Heart left ventricle (tissue), 16 donors: ENCODE measurements at regions not wholly inside any gene's neighbourhood (a gene's known extent, or its start where the extent isn't known, plus 50 kb on each side); places are given as distances from the start of the nearest gene placed in this dataset.

Source experiments
- ATAC-seq, 4 donors: fragments of 200-7000 bp; cut with Tn5 transposase; one replicate each; pipeline ENCODE4 v1.9.1; 2020 to 2022; ENCODE audit warnings: moderate library complexity in 4 of 4, mild to moderate bottlenecking in 3 of 4, moderate number of reproducible peaks in 1 of 4
- DNase-seq, 5 donors: peaks; one replicate each; pipeline ENCODE4 v3.0.0-alpha.2; 2020
- H3K27ac ChIP-seq, 12 donors: fragments of 200-600 bp; sonication (generic) in 4 of 12; one replicate each; pipeline versions ENCODE4 v1.5.0 to v1.8.0; 2016 to 2022; ENCODE audit warnings: mild to moderate bottlenecking in 2 of 12
- H3K27me3 ChIP-seq, 9 donors: fragments of 200-600 bp; sonication (generic) in 2 of 9; one replicate each; pipeline versions ENCODE4 v1.5.1 to v1.8.0; 2016 to 2022; ENCODE audit warnings: mild to moderate bottlenecking in 3 of 9
- H3K36me3 ChIP-seq, 9 donors: fragments of 200-600 bp; sonication (generic) in 2 of 9; one replicate each; pipeline versions ENCODE4 v1.5.0 to v1.8.0; 2018 to 2022; ENCODE audit warnings: mild to moderate bottlenecking in 2 of 9
- H3K4me1 ChIP-seq, 12 donors: fragments of 200-600 bp; sonication (generic) in 4 of 12; one replicate each; pipeline versions ENCODE4 v1.5.0 to v1.8.0; 2016 to 2022; ENCODE audit warnings: mild to moderate bottlenecking in 3 of 12
- H3K4me3 ChIP-seq, 12 donors: fragments of 200-600 bp; sonication (generic) in 4 of 12; one replicate each; pipeline versions ENCODE4 v1.5.0 to v1.8.0; 2017 to 2022; ENCODE audit warnings: mild to moderate bottlenecking in 9 of 12, moderate library complexity in 4 of 12
- H3K9me3 ChIP-seq, 12 donors: fragments of 200-600 bp; sonication (generic) in 4 of 12; one replicate each; pipeline versions ENCODE4 v1.5.0 to v1.8.0; 2016 to 2022; ENCODE audit warnings: mild to moderate bottlenecking in 1 of 12
- CTCF ChIP-seq, 12 donors: fragments of 200-600 bp; sonication (generic) in 4 of 12; IDR thresholded peaks; one replicate each; pipeline versions ENCODE4 v1.5.0 to v1.8.0; 2018 to 2022; ENCODE audit warnings: antibody characterized with exemption in 12 of 12, mild to moderate bottlenecking in 5 of 12
- POLR2A ChIP-seq, 2 donors: fragments of 450-650 bp; IDR thresholded peaks; one replicate each; pipeline ENCODE4 v1.6.1; 2017; ENCODE audit warnings: antibody characterized with exemption in 2 of 2, mild to moderate bottlenecking in 2 of 2, moderate library complexity in 2 of 2
- WGBS, 4 donors: extraction: QIAGEN DNeasy Blood & Tissue Kit in 2 of 4; methylation state at CpG; one replicate each; pipeline versions ENCODE4 v1.1.5 to v1.1.7; 2013 to 2018; 5-methylcytosine and 5-hydroxymethylcytosine counted together
- intact Hi-C, 10 donors: fragments of 100-400 bp; cut with DNase I; formaldehyde crosslinking; loops; one replicate each; pipeline versions ENCODE4 v1.11.1 to v1.14.2; 2022
- donor health status: ischemic (EF 13 %, LVEDD 7.1; RV severe dilation, severe dysfunction).
- donor health status: healthy with polysubstance abuse.
- donor health status: DM: no; HTN: yes; CAD: no.
- donor health status: DM: no; HTN: no; CAD: no.
- donor health status: ischemic (EF 25% LVEDD 6.9; RV normal size, moderate dysfunction).
- donor health status: ischemic (EF 25% LVEDD 5.7; RV mildly dilated, moderate dysfunction).
- donor health status: healthy.
- donor health status: DM: yes; HTN: yes; CAD: no.
- donor health status: ischemic (EF 35%, LVEDD 5.7; RV mildly dilated, moderate dysfunction).
- donor health status: nonischemic (EF 11% LVEDD 7.7; RV severe dilation, severe dysfunction).
- donor health status: DM: yes; HTN: yes; CAD: no.
- donor health status: PGD.
- donor health status: ischemic (EF 29% LVEDD 5.4; RV normal size, mild dysfunction).
- donor health status: nonischemic (EF 23%, LVEDD 6.1; RV moderate dilation, normal function).

- intact Hi-C loops, result no loop called here
- DNase-seq, result no peak
- Histone ChIP-seq H3K4me1 (no peaks in the 10 kb centered on the region), H3K4me3 (no peak overlapping the region), H3K27me3 (peaks cover 0 to 4% (median 0%) of the 10 kb centered on the region in 9 donors), H3K9me3 (no peaks in the 10 kb centered on the region), H3K27ac (no peak overlapping the region), H3K36me3 (no peaks in the 10 kb centered on the region)
- TF ChIP-seq POLR2A (IDR thresholded peaks at IDR 0.05) (no peak), CTCF (IDR thresholded peaks at IDR 0.05) (no peak)
- WGBS, 4 donors, result 76 to 94% (median 82%) methylated on average over 3 of the region's 3 CpGs
- ATAC-seq, result no peak
Observed at GRCh38 chr10:47079204-47079580, 168.0 kb downstream of the PTPN20 start.

DNA sequence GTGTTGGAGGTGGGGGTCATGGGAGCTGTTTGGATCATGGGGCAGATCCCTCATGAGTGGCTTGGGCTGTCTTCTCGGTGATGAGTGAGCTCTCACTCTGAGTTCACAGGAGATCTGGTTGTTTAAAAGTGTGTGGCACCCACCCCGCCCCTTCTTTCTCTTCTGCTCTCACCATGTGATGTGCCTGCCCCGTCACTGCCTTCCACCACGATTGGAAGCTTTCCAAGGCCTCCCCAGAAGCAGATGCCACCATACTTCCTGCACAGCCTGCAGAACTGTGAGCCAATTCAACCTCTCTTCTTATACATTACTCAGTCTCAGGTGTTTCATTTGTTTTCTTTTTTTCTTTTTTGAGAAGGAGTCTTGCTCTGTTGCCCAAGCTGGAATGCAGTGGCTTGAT lies 170.0 kb downstream of the PTPN20 start:
- ATAC-seq (no peak), DNase-seq (no peak)
- Histone ChIP-seq H3K4me3 (no peak overlapping the region), H3K27me3 (peaks cover 0 to 3% (median 0%) of the 10 kb centered on the region in 9 donors), H3K9me3 (no peaks in the 10 kb centered on the region), H3K4me1 (no peaks in the 10 kb centered on the region), H3K36me3 (no peaks in the 10 kb centered on the region), H3K27ac (no peak overlapping the region)
- WGBS, 4 donors, result 71 to 81% (median 74%) methylated on average over 4 of the region's 4 CpGs
- intact Hi-C loops, result no loop called here
- no peak for TF ChIP-seq CTCF (IDR thresholded peaks at IDR 0.05)
- TF ChIP-seq POLR2A (IDR thresholded peaks at IDR 0.05), result no peak

DNA sequence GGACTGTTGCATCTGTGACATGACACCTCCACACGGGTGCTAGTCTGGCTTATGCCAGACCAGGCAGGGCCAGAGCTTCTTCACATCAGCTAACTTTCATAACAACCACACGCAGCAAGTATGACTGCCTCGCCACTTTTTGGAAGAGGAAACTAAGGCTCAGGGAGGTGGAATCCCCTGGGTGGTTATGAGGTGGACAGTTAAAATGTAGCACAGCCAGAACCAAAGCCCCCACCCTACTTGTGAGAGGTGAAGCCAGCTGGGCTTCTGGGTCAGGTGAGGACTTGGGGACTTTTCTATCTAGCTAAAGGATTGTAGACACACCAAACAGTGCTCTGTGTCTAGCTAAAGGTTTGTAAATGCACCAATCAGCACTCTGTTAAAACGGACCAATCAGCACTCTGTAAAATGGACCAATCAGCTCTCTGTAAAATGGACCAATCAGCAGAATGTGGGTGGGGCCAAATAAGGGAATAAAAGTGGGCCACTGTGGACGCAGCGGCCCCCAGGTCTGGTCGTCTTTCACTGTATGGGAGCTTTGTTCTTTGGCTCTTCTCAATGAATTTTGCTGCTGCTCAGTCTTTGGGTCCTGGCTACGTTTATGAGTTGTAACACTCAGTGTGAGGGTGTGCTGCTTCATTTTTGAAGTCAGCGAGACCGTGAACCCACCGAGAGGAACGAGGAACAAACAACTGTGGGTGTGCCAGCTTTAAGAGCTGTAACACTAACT lies 171.0 kb downstream of the PTPN20 start:
- WGBS, 4 donors, result 88 to 93% (median 91%) methylated on average over 12 of the region's 12 CpGs
- TF ChIP-seq POLR2A (IDR thresholded peaks at IDR 0.05), result no peak
- TF ChIP-seq CTCF (IDR thresholded peaks at IDR 0.05), result no peak
- Histone ChIP-seq H3K36me3 (no peaks in the 10 kb centered on the region), H3K4me1 (no peaks in the 10 kb centered on the region), H3K27me3 (peaks cover 0 to 3% (median 0%) of the 10 kb centered on the region in 9 donors), H3K4me3 (no peak overlapping the region), H3K27ac (no peak overlapping the region), H3K9me3 (no peaks in the 10 kb centered on the region)
- intact Hi-C loops, result no loop called here
- DNase-seq (no peak), ATAC-seq (no peak)

DNA sequence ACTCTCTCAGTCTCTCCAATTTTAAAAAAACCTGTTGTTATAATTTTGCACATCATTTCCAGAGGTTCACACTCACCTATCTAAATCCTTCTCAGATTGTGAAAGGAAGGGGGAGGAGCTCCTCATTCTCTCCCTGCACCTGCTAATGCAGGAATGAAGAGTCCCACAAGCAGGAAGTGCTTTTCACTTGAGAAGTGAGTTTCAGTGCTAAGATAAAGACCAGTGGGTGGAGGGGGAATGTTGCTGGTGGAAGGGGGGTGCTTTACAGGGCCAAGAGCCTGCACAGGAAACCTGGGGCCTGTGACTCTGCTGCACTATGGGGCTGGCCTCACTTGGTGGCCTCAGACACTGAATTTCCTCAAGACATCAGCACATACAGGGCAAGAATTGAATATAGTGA lies 176.4 kb downstream of the PTPN20 start:
- Histone ChIP-seq H3K9me3 (no peaks in the 10 kb centered on the region), H3K27me3 (no peaks in the 10 kb centered on the region), H3K4me1 (peaks cover 0 to 4% (median 0%) of the 10 kb centered on the region in 12 donors), H3K27ac (no peak overlapping the region), H3K4me3 (no peak overlapping the region), H3K36me3 (no peaks in the 10 kb centered on the region)
- DNase-seq (no peak), ATAC-seq (no peak)
- intact Hi-C loops, result no loop called here
- TF ChIP-seq POLR2A (IDR thresholded peaks at IDR 0.05), result no peak
- no peak for TF ChIP-seq CTCF (IDR thresholded peaks at IDR 0.05)
